Smooth muscle cell (in vitro differentiated cells): ENCODE measurements at regions not wholly inside any gene's neighbourhood (a gene's known extent, or its start where the extent isn't known, plus 50 kb on each side); places are given as distances from the start of the nearest gene placed in this dataset.

ENCODE experiments used
- DNase-seq: peaks from one replicate; lab custom pipeline; 2025; ENCODE audit not compliant: unreplicated experiment; lab: John Stamatoyannopoulos, UW
- H2AFZ ChIP-seq: fragments of 200-600 bp; sonication (generic); 2 replicates; pipeline ENCODE4 v1.6.0; 2016; ENCODE audit warnings: antibody characterized with exemption, low read depth, mild to moderate bottlenecking
- H3F3A ChIP-seq: fragments of 200-600 bp; sonication (generic); 2 replicates; pipeline ENCODE4 v1.6.0; 2017; ENCODE audit warnings: antibody characterized with exemption, low read depth
- H3K27ac ChIP-seq: fragments of 200-600 bp; sonication (generic); 2 replicates; pipeline ENCODE4 v1.5.1; 2016; ENCODE audit warnings: low read depth, mild to moderate bottlenecking
- H3K27me3 ChIP-seq: fragments of 200-600 bp; sonication (generic); 2 replicates; pipeline ENCODE4 v1.6.1; 2016; ENCODE audit warnings: low read depth, mild to moderate bottlenecking
- H3K36me3 ChIP-seq: fragments of 200-600 bp; sonication (generic); 2 replicates; pipeline ENCODE4 v1.5.1; 2016; ENCODE audit warnings: low read depth
- H3K4me1 ChIP-seq: fragments of 200-600 bp; sonication (generic); 2 replicates; pipeline ENCODE4 v1.5.1; 2016; ENCODE audit warnings: low read depth
- H3K4me2 ChIP-seq: fragments of 200-600 bp; sonication (generic); 2 replicates; pipeline ENCODE4 v1.6.0; 2016; ENCODE audit warnings: mild to moderate bottlenecking
- H3K4me3 ChIP-seq: fragments of 200-600 bp; sonication (generic); 2 replicates; pipeline ENCODE4 v1.5.1; 2016; ENCODE audit warnings: mild to moderate bottlenecking
- H3K79me2 ChIP-seq: fragments of 200-600 bp; sonication (generic); 2 replicates; pipeline ENCODE4 v1.6.0; 2016; ENCODE audit warnings: low read depth, mild to moderate bottlenecking
- H3K9ac ChIP-seq: fragments of 200-600 bp; sonication (generic); 2 replicates; pipeline ENCODE4 v1.6.0; 2016; ENCODE audit warnings: low read depth
- H3K9me3 ChIP-seq: fragments of 200-600 bp; sonication (generic); replicated peaks from 2 replicates; pipeline ENCODE4 v1.5.1; 2016; ENCODE audit warnings: low read depth
- H4K20me1 ChIP-seq: fragments of 200-600 bp; sonication (generic); 2 replicates; pipeline ENCODE4 v1.6.0; 2016; ENCODE audit warnings: low read depth
- CTCF ChIP-seq: fragments of 200-600 bp; sonication (generic); IDR thresholded peaks from 2 replicates; pipeline ENCODE4 v1.5.1; 2017; ENCODE audit warnings: borderline replicate concordance, mild to moderate bottlenecking, antibody characterized with exemption; ENCODE audit not compliant: insufficient read depth, poor library complexity, severe bottlenecking
- WGBS: methylation state at CpG from one replicate; pipeline ENCODE4 v1.1.7; 2016; ENCODE audit warnings: low lambda C conversion rate; 5-methylcytosine and 5-hydroxymethylcytosine counted together

GRCh38 chr13:79722885-79723445 is 242.0 kb downstream of the NDFIP2 start:
- 53% methylated on average over 1 of the region's 1 CpG for WGBS
- H3K4me2 ChIP-seq = no peak overlapping the region

GRCh38 chr13:79716191-79716590 is 235.2 kb downstream of the NDFIP2 start:
- 86% methylated on average over 3 of the region's 3 CpGs for WGBS
- no peak for DNase-seq
- Histone ChIP-seq H3K27me3 (no peaks in the 10 kb centered on the region), H3F3A (no peaks in the 10 kb centered on the region), H3K4me1 (no peaks in the 10 kb centered on the region), H3K27ac (no peak overlapping the region), H3K79me2 (no peaks in the 10 kb centered on the region), H4K20me1 (no peaks in the 10 kb centered on the region), H3K4me2 (no peak overlapping the region), H3K4me3 (no peak overlapping the region), H2AFZ (no peak overlapping the region), H3K9me3 (no peaks in the 10 kb centered on the region), H3K36me3 (no peaks in the 10 kb centered on the region), H3K9ac (no peak overlapping the region)
- no peak for TF ChIP-seq CTCF

More at GRCh38 chr13:79722885-79723445, 242.0 kb downstream of the NDFIP2 start:
- Histone ChIP-seq H3K36me3 (no peaks in the 10 kb centered on the region), H3K9ac (no peak overlapping the region), H3F3A (no peaks in the 10 kb centered on the region), H3K9me3 (no peaks in the 10 kb centered on the region), H3K27ac (no peak overlapping the region), H4K20me1 (no peaks in the 10 kb centered on the region), H2AFZ (no peak overlapping the region), H3K4me3 (no peak overlapping the region), H3K4me1 (no peaks in the 10 kb centered on the region), H3K27me3 (no peaks in the 10 kb centered on the region), H3K79me2 (no peaks in the 10 kb centered on the region)
- no peak for TF ChIP-seq CTCF
- DNase-seq = no peak

GRCh38 chr13:79711631-79712030 is 230.7 kb downstream of the NDFIP2 start:
- no peaks in the 10 kb centered on the region for H3K4me1 ChIP-seq
- H3K79me2 ChIP-seq = no peaks in the 10 kb centered on the region
- H3K27ac ChIP-seq = no peak overlapping the region
- TF ChIP-seq CTCF = no peak
- no peak overlapping the region for H2AFZ ChIP-seq
- H3K4me3 ChIP-seq = no peak overlapping the region
- H3K4me2 ChIP-seq = no peak overlapping the region
- H4K20me1 ChIP-seq = no peaks in the 10 kb centered on the region
- H3K27me3 ChIP-seq = no peaks in the 10 kb centered on the region
- DNase-seq = no peak
- no peaks in the 10 kb centered on the region for H3F3A ChIP-seq
- H3K36me3 ChIP-seq = no peaks in the 10 kb centered on the region
- H3K9me3 ChIP-seq = no peaks in the 10 kb centered on the region
- no peak overlapping the region for H3K9ac ChIP-seq

GRCh38 chr13:79710376-79710775 is 229.4 kb downstream of the NDFIP2 start:
- H3K27ac ChIP-seq = no peak overlapping the region
- no peak overlapping the region for H2AFZ ChIP-seq

More at GRCh38 chr13:79710376-79710775, 229.4 kb downstream of the NDFIP2 start:
- WGBS = 79% methylated on average over 1 of the region's 1 CpG
- no peak overlapping the region for H3K4me2 ChIP-seq
- H3K4me3 ChIP-seq = no peak overlapping the region
- no peaks in the 10 kb centered on the region for H3F3A ChIP-seq
- no peak for TF ChIP-seq CTCF
- H4K20me1 ChIP-seq = no peaks in the 10 kb centered on the region
- no peak overlapping the region for H3K9ac ChIP-seq
- H3K4me1 ChIP-seq = no peaks in the 10 kb centered on the region
- DNase-seq = no peak
- no peaks in the 10 kb centered on the region for H3K27me3 ChIP-seq
- no peaks in the 10 kb centered on the region for H3K9me3 ChIP-seq
- H3K79me2 ChIP-seq = no peaks in the 10 kb centered on the region
- no peaks in the 10 kb centered on the region for H3K36me3 ChIP-seq
